ENCODE measurements at regions not wholly inside any gene's neighbourhood (a gene's known extent, or its start where the extent isn't known, plus 50 kb on each side); places are given as distances from the start of the nearest gene placed in this dataset.
"Not testable (repeated sequence)": the region's sequence is repeated elsewhere in the genome, so short reads cannot be mapped to it uniquely, and the experiment has no call there.

GRCh38 chr4:75340561-75340960, 173.6 kb downstream of the RCHY1 start:
- no peak overlapping the region for H3K27ac ChIP-seq (ENCODE audit: low read depth, low read length)
- H3K36me3 ChIP-seq (ENCODE audit: control insufficient read depth, insufficient read depth, low read length), result no peaks in the 10 kb centered on the region
- no peaks in the 10 kb centered on the region for H3K4me1 ChIP-seq (ENCODE audit: control insufficient read depth, insufficient read depth, low read length)
- no peak overlapping the region for H3K4me3 ChIP-seq (ENCODE audit: low read depth, low read length)
- H3K27me3 ChIP-seq (ENCODE audit: control insufficient read depth, insufficient read depth, low read length), result no peaks in the 10 kb centered on the region
- H3K9me3 ChIP-seq (ENCODE audit: control insufficient read depth, insufficient read depth, low read depth, low read length), result no peaks in the 10 kb centered on the region
- no peak overlapping the region for H3K9ac ChIP-seq (ENCODE audit: low read length)

GRCh38 chr4:75338352-75338880, 175.8 kb downstream of the RCHY1 start:
- H3K4me1 ChIP-seq (ENCODE audit: control insufficient read depth, insufficient read depth, low read length), result no peaks in the 10 kb centered on the region
- H3K9me3 ChIP-seq (ENCODE audit: control insufficient read depth, insufficient read depth, low read depth, low read length), result no peaks in the 10 kb centered on the region
- no peak overlapping the region for H3K4me3 ChIP-seq (ENCODE audit: low read depth, low read length)
- no peak overlapping the region for H3K9ac ChIP-seq (ENCODE audit: low read length)
- no peak overlapping the region for H3K27ac ChIP-seq (ENCODE audit: low read depth, low read length)
- H3K27me3 ChIP-seq (ENCODE audit: control insufficient read depth, insufficient read depth, low read length), result no peaks in the 10 kb centered on the region
- H3K36me3 ChIP-seq (ENCODE audit: control insufficient read depth, insufficient read depth, low read length), result no peaks in the 10 kb centered on the region

GRCh38 chr4:75327804-75328512, 186.2 kb downstream of the RCHY1 start:
- no peaks in the 10 kb centered on the region for H3K36me3 ChIP-seq (ENCODE audit: control insufficient read depth, insufficient read depth, low read length)
- no peak overlapping the region for H3K27ac ChIP-seq (ENCODE audit: low read depth, low read length)
- peaks cover 17% of the 10 kb centered on the region; the same call in 1 of the 2 replicates for H3K4me1 ChIP-seq (ENCODE audit: control insufficient read depth, insufficient read depth, low read length)

GRCh38 chr4:75325318-75325979, 188.8 kb downstream of the RCHY1 start:
- Histone ChIP-seq H3K27me3 (ENCODE audit: control insufficient read depth, insufficient read depth, low read length) (no peaks in the 10 kb centered on the region), H3K9ac (ENCODE audit: low read length) (no peak overlapping the region), H3K4me3 (ENCODE audit: low read depth, low read length) (no peak overlapping the region), H3K27ac (ENCODE audit: low read depth, low read length) (no peak overlapping the region), H3K4me1 (ENCODE audit: control insufficient read depth, insufficient read depth, low read length) (peaks cover 17% of the 10 kb centered on the region; the same call in 1 of the 2 replicates), H3K9me3 (ENCODE audit: control insufficient read depth, insufficient read depth, low read depth, low read length) (no peaks in the 10 kb centered on the region), H3K36me3 (ENCODE audit: control insufficient read depth, insufficient read depth, low read length) (no peaks in the 10 kb centered on the region)

More at GRCh38 chr4:75327804-75328512, 186.2 kb downstream of the RCHY1 start:
- H3K9me3 ChIP-seq (ENCODE audit: control insufficient read depth, insufficient read depth, low read depth, low read length), result peaks cover 3% of the 10 kb centered on the region; the same call in 1 of the 2 replicates
- H3K9ac ChIP-seq (ENCODE audit: low read length), result no peak overlapping the region
- no peak overlapping the region for H3K4me3 ChIP-seq (ENCODE audit: low read depth, low read length)
- H3K27me3 ChIP-seq (ENCODE audit: control insufficient read depth, insufficient read depth, low read length), result no peaks in the 10 kb centered on the region

GRCh38 chr4:75321484-75321883, 192.7 kb downstream of the RCHY1 start:
- no peak overlapping the region for H3K27ac ChIP-seq (ENCODE audit: low read depth, low read length)
- H3K27me3 ChIP-seq (ENCODE audit: control insufficient read depth, insufficient read depth, low read length), result no peaks in the 10 kb centered on the region
- peaks cover 12% of the 10 kb centered on the region; the same call in 1 of the 2 replicates for H3K4me1 ChIP-seq (ENCODE audit: control insufficient read depth, insufficient read depth, low read length)

GRCh38 chr4:75317641-75318040, 196.6 kb downstream of the RCHY1 start:
- H3K4me3 ChIP-seq (ENCODE audit: low read depth, low read length); H3K27ac ChIP-seq (ENCODE audit: low read depth, low read length); H3K27me3 ChIP-seq (ENCODE audit: control insufficient read depth, insufficient read depth, low read length); H3K9ac ChIP-seq (ENCODE audit: low read length); H3K4me1 ChIP-seq (ENCODE audit: control insufficient read depth, insufficient read depth, low read length); H3K36me3 ChIP-seq (ENCODE audit: control insufficient read depth, insufficient read depth, low read length): not testable (repeated sequence)
- peaks cover 15% of the 10 kb centered on the region for H3K9me3 ChIP-seq (ENCODE audit: control insufficient read depth, insufficient read depth, low read depth, low read length)

More at GRCh38 chr4:75321484-75321883, 192.7 kb downstream of the RCHY1 start:
- H3K4me3 ChIP-seq (ENCODE audit: low read depth, low read length), result no peak overlapping the region
- H3K9me3 ChIP-seq (ENCODE audit: control insufficient read depth, insufficient read depth, low read depth, low read length), result no peaks in the 10 kb centered on the region
- H3K9ac ChIP-seq (ENCODE audit: low read length), result no peak overlapping the region
- H3K36me3 ChIP-seq (ENCODE audit: control insufficient read depth, insufficient read depth, low read length), result no peaks in the 10 kb centered on the region

- Histone ChIP-seq H3K9ac (ENCODE audit: low read length) (no peak overlapping the region), H3K4me1 (ENCODE audit: control insufficient read depth, insufficient read depth, low read length) (no peaks in the 10 kb centered on the region)
Observed at GRCh38 chr4:75308049-75308448, 206.2 kb downstream of the RCHY1 start.

GRCh38 chr4:75306506-75306905, 207.7 kb downstream of the RCHY1 start:
- no peak overlapping the region for H3K4me3 ChIP-seq (ENCODE audit: low read depth, low read length)
- H3K27ac ChIP-seq (ENCODE audit: low read depth, low read length), result no peak overlapping the region
- no peaks in the 10 kb centered on the region for H3K27me3 ChIP-seq (ENCODE audit: control insufficient read depth, insufficient read depth, low read length)
- H3K9me3 ChIP-seq (ENCODE audit: control insufficient read depth, insufficient read depth, low read depth, low read length), result peaks cover 13% of the 10 kb centered on the region
- no peaks in the 10 kb centered on the region for H3K4me1 ChIP-seq (ENCODE audit: control insufficient read depth, insufficient read depth, low read length)
- no peak overlapping the region for H3K9ac ChIP-seq (ENCODE audit: low read length)
- no peaks in the 10 kb centered on the region for H3K36me3 ChIP-seq (ENCODE audit: control insufficient read depth, insufficient read depth, low read length)

More at GRCh38 chr4:75308049-75308448, 206.2 kb downstream of the RCHY1 start:
- Histone ChIP-seq H3K4me3 (ENCODE audit: low read depth, low read length) (no peak overlapping the region), H3K27ac (ENCODE audit: low read depth, low read length) (no peak overlapping the region), H3K9me3 (ENCODE audit: control insufficient read depth, insufficient read depth, low read depth, low read length) (peaks cover 17% of the 10 kb centered on the region), H3K27me3 (ENCODE audit: control insufficient read depth, insufficient read depth, low read length) (no peaks in the 10 kb centered on the region), H3K36me3 (ENCODE audit: control insufficient read depth, insufficient read depth, low read length) (no peaks in the 10 kb centered on the region)

GRCh38 chr4:75302648-75303047, 211.6 kb downstream of the RCHY1 start:
- no peaks in the 10 kb centered on the region for H3K27me3 ChIP-seq (ENCODE audit: control insufficient read depth, insufficient read depth, low read length)
- H3K4me3 ChIP-seq (ENCODE audit: low read depth, low read length), result no peak overlapping the region
- H3K9ac ChIP-seq (ENCODE audit: low read length), result no peak overlapping the region
- no peaks in the 10 kb centered on the region for H3K4me1 ChIP-seq (ENCODE audit: control insufficient read depth, insufficient read depth, low read length)
- no peaks in the 10 kb centered on the region for H3K36me3 ChIP-seq (ENCODE audit: control insufficient read depth, insufficient read depth, low read length)
- peaks cover 15% of the 10 kb centered on the region; the same call in 1 of the 2 replicates for H3K9me3 ChIP-seq (ENCODE audit: control insufficient read depth, insufficient read depth, low read depth, low read length)
- no peak overlapping the region for H3K27ac ChIP-seq (ENCODE audit: low read depth, low read length)

GRCh38 chr4:75289914-75290582, 224.2 kb downstream of the RCHY1 start:
- no peaks in the 10 kb centered on the region for H3K9me3 ChIP-seq (ENCODE audit: control insufficient read depth, insufficient read depth, low read depth, low read length)
- no peak overlapping the region for H3K27ac ChIP-seq (ENCODE audit: low read depth, low read length)
- no peaks in the 10 kb centered on the region for H3K4me1 ChIP-seq (ENCODE audit: control insufficient read depth, insufficient read depth, low read length)
- no peaks in the 10 kb centered on the region for H3K27me3 ChIP-seq (ENCODE audit: control insufficient read depth, insufficient read depth, low read length)
- no peaks in the 10 kb centered on the region for H3K36me3 ChIP-seq (ENCODE audit: control insufficient read depth, insufficient read depth, low read length)
- H3K4me3 ChIP-seq (ENCODE audit: low read depth, low read length), result no peak overlapping the region
- H3K9ac ChIP-seq (ENCODE audit: low read length), result no peak overlapping the region

All from HUES6 (cell line).